CD14-positive monocyte (primary cell): ENCODE measurements at regions not wholly inside any gene's neighbourhood (a gene's known extent, or its start where the extent isn't known, plus 50 kb on each side); places are given as distances from the start of the nearest gene placed in this dataset.

Experiments used
- DNase-seq, 3 donors: peaks; one replicate each; pipeline ENCODE4 v3.0.0-alpha.2; 2011 to 2022
- H2AFZ ChIP-seq: 2 replicates; pipeline ENCODE4 v1.6.0; 2012; ENCODE audit warnings: mild to moderate bottlenecking, low read depth, low read length, inconsistent platforms; ENCODE audit not compliant: insufficient read depth, poor library complexity, severe bottlenecking
- H3K27ac ChIP-seq, 2 donors: 1 replicate in 1 of 2; 2 replicates in 1 of 2; pipeline ENCODE4 v1.5.1; 2012 to 2013; ENCODE audit warnings: low read length in 2 of 2, control low read depth in 1 of 2, inconsistent platforms in 1 of 2, low read depth in 1 of 2, mild to moderate bottlenecking in 1 of 2
- H3K27me3 ChIP-seq, 2 donors: one replicate each; pipeline versions ENCODE4 v1.6.0 to v1.6.1; 2011 to 2013; ENCODE audit warnings: low read length in 2 of 2; ENCODE audit not compliant: control insufficient read depth in 2 of 2, insufficient read depth in 2 of 2
- H3K36me3 ChIP-seq, 2 donors: replicated peaks in 1 of 2; 1 replicate in 1 of 2; 2 replicates in 1 of 2; pipeline versions ENCODE4 v1.5.1 to v1.6.1; 2012 to 2013; ENCODE audit warnings: low read length in 2 of 2, control low read depth in 1 of 2, inconsistent platforms in 1 of 2, mild to moderate bottlenecking in 1 of 2; ENCODE audit not compliant: insufficient read depth in 2 of 2, control insufficient read depth in 1 of 2
- H3K4me1 ChIP-seq, 2 donors: 1 replicate in 1 of 2; 2 replicates in 1 of 2; pipeline versions ENCODE4 v1.5.1 to v1.6.1; 2012 to 2013; ENCODE audit warnings: low read length in 2 of 2, control low read depth in 1 of 2, inconsistent platforms in 1 of 2, mild to moderate bottlenecking in 1 of 2, moderate library complexity in 1 of 2; ENCODE audit not compliant: insufficient read depth in 2 of 2, control insufficient read depth in 1 of 2
- H3K4me2 ChIP-seq: replicated peaks from 2 replicates; pipeline ENCODE3; 2012; ENCODE audit warnings: low read length, moderate library complexity, mild to moderate bottlenecking; ENCODE audit not compliant: poor library complexity, severe bottlenecking; ENCODE audit errors: extremely low read depth
- H3K4me3 ChIP-seq, 3 experiments: fragments of 200-600 bp in 1 of 3; sonication (generic) in 1 of 3; replicated peaks in 1 of 3; 1 replicate in 2 of 3; 2 replicates in 1 of 3; pipeline ENCODE4 v1.5.1; 2011 to 2013; ENCODE audit warnings: low read length in 3 of 3, mild to moderate bottlenecking in 3 of 3, control low read depth in 2 of 3, low read depth in 2 of 3, inconsistent platforms in 1 of 3, moderate library complexity in 1 of 3
- H3K79me2 ChIP-seq: 2 replicates; pipeline ENCODE4 v1.6.0; 2012; ENCODE audit warnings: mild to moderate bottlenecking, control low read depth, inconsistent platforms, low read length, moderate library complexity; ENCODE audit not compliant: insufficient read depth
- H3K9ac ChIP-seq: 2 replicates; pipeline ENCODE4 v1.6.0; 2017; ENCODE audit warnings: low read length, mild to moderate bottlenecking; ENCODE audit not compliant: insufficient read depth, poor library complexity, severe bottlenecking
- H3K9me3 ChIP-seq, 2 donors: replicated peaks in 1 of 2; 1 replicate in 1 of 2; 2 replicates in 1 of 2; pipeline versions ENCODE4 v1.5.1 to v1.6.1; 2012 to 2013; ENCODE audit warnings: low read length in 2 of 2, control low read depth in 1 of 2; ENCODE audit not compliant: control insufficient read depth in 1 of 2, insufficient read depth in 1 of 2
- H4K20me1 ChIP-seq: 2 replicates; pipeline ENCODE4 v1.6.0; 2012; ENCODE audit warnings: mild to moderate bottlenecking, low read length, control low read depth, moderate library complexity; ENCODE audit not compliant: insufficient read depth
- H3K27ac Mint-ChIP-seq, 7 donors: one replicate each; pipeline ENCODE4 v1.8.0; 2020; ENCODE audit warnings: mild to moderate bottlenecking in 7 of 7, mixed read lengths in 7 of 7, moderate library complexity in 6 of 7, inconsistent platforms in 2 of 7
- H3K27me3 Mint-ChIP-seq, 3 donors: one replicate each; pipeline ENCODE4 v1.8.0; 2021 to 2022; ENCODE audit warnings: low read depth in 3 of 3, mild to moderate bottlenecking in 3 of 3, mixed read lengths in 3 of 3, moderate library complexity in 3 of 3, inconsistent platforms in 1 of 3
- H3K36me3 Mint-ChIP-seq, 2 donors: one replicate each; pipeline ENCODE4 v1.8.0; 2020; ENCODE audit warnings: mixed read lengths in 2 of 2, inconsistent platforms in 1 of 2, mild to moderate bottlenecking in 1 of 2
- H3K4me1 Mint-ChIP-seq: one replicate; pipeline ENCODE4 v1.8.0; 2020; ENCODE audit warnings: mild to moderate bottlenecking, mixed read lengths
- H3K4me3 Mint-ChIP-seq, 2 donors: one replicate each; pipeline ENCODE4 v1.8.0; 2020; ENCODE audit warnings: mild to moderate bottlenecking in 2 of 2, mixed read lengths in 2 of 2, moderate library complexity in 1 of 2
- H3K9me3 Mint-ChIP-seq, 7 donors: one replicate each; pipeline ENCODE4 v1.8.0; 2020 to 2022; ENCODE audit warnings: mixed read lengths in 7 of 7, mild to moderate bottlenecking in 6 of 7, moderate library complexity in 6 of 7, inconsistent platforms in 2 of 7
- CTCF ChIP-seq: fragments of 200-600 bp; IDR thresholded peaks from one replicate; pipeline ENCODE4 v1.8.0; 2022; ENCODE audit warnings: antibody characterized with exemption, mild to moderate bottlenecking
- WGBS: methylation state at CpG from one replicate; pipeline ENCODE4 v1.1.5; 2013; ENCODE audit warnings: missing lambda C conversion rate; ENCODE audit not compliant: insufficient coverage; 5-methylcytosine and 5-hydroxymethylcytosine counted together
- intact Hi-C, 2 donors: fragments of 100-400 bp; cut with micrococcal nuclease; formaldehyde crosslinking; loops; one replicate each; pipeline versions ENCODE4 v1.15.0 to v1.15.1; 2023

GRCh38 chr14:98721061-98721460 is 550.9 kb downstream of the BCL11B start:
- Histone ChIP-seq H2AFZ (no peak overlapping the region), H3K27ac (no peak overlapping the region), H3K27me3 (no peaks in the 10 kb centered on the region), H4K20me1 (no peaks in the 10 kb centered on the region), H3K36me3 (no peaks in the 10 kb centered on the region), H3K79me2 (no peaks in the 10 kb centered on the region), H3K4me1 (no peaks in the 10 kb centered on the region), H3K4me3 (no peak overlapping the region), H3K9ac (no peak overlapping the region), H3K4me2 (no peak overlapping the region), H3K9me3 (no peaks in the 10 kb centered on the region)
- 100% methylated on average over 1 of the region's 1 CpG for WGBS
- Mint-ChIP-seq H3K27ac (no peak overlapping the region), H3K9me3 (peaks cover 0 to 12% (median 3%) of the 10 kb centered on the region in 7 donors), H3K27me3 (peaks cover 1 to 2% (median 2%) of the 10 kb centered on the region in 3 donors), H3K36me3 (no peaks in the 10 kb centered on the region), H3K4me3 (no peak overlapping the region), H3K4me1 (no peaks in the 10 kb centered on the region)
- TF ChIP-seq CTCF, result no peak
- DNase-seq, result no peak
- intact Hi-C loops, result no loop called here

- no peak overlapping the region for H3K9ac ChIP-seq
- intact Hi-C loops, result no loop called here
- no peaks in the 10 kb centered on the region for H3K27me3 ChIP-seq
- no peak overlapping the region for H3K27ac ChIP-seq
- Mint-ChIP-seq H3K27me3 (peaks cover 0 to 7% (median 0%) of the 10 kb centered on the region in 3 donors), H3K9me3 (peaks cover 2 to 8% (median 5%) of the 10 kb centered on the region in 7 donors), H3K4me1 (no peaks in the 10 kb centered on the region), H3K27ac (no peak overlapping the region), H3K4me3 (no peak overlapping the region), H3K36me3 (no peaks in the 10 kb centered on the region)
- no peaks in the 10 kb centered on the region for H4K20me1 ChIP-seq
- no peak overlapping the region for H3K4me2 ChIP-seq
- H3K79me2 ChIP-seq, result no peaks in the 10 kb centered on the region
- H3K9me3 ChIP-seq, result no peaks in the 10 kb centered on the region
- H2AFZ ChIP-seq, result no peak overlapping the region
- H3K4me1 ChIP-seq, result no peaks in the 10 kb centered on the region
- TF ChIP-seq CTCF, result no peak
- WGBS, result 80% methylated on average over 2 of the region's 9 CpGs
- DNase-seq, result no peak
- no peak overlapping the region for H3K4me3 ChIP-seq
- no peaks in the 10 kb centered on the region for H3K36me3 ChIP-seq
These were observed 547.3 kb downstream of the BCL11B start for GRCh38 chr14:98724734-98725133.
